Endothelial cell of umbilical vein (primary cell): ENCODE measurements at regions not wholly inside any gene's neighbourhood (a gene's known extent, or its start where the extent isn't known, plus 50 kb on each side); places are given as distances from the start of the nearest gene placed in this dataset.

Experiments used
- BruUV-seq: library from RNA; stranded (reverse); fragments of 400-500 nt; replicated peaks from 2 replicates; lab custom pipeline; 2021; lab: Mats Ljungman, UMichigan
- CTCF ChIA-PET: fragments of 300-600, 350-600 bp; sonication (Branson Sonifier 250); formaldehyde crosslinking; loops from one replicate; lab custom pipeline; 2021; ENCODE audit warnings: antibody characterized with exemption, inconsistent platforms; lab: Charles Lee
- POLR2A ChIA-PET: fragments of 300-600, 350-600 bp; sonication (Branson Sonifier 250); formaldehyde crosslinking; loops from one replicate; lab custom pipeline; 2021; ENCODE audit warnings: antibody characterized with exemption, inconsistent platforms; lab: Charles Lee
- DNase-seq: peaks from one replicate; pipeline ENCODE4 v3.0.0-alpha.2; 2011; ENCODE audit warnings: low read depth, low spot score
- FAIRE-seq: peaks from 2 replicates; lab custom pipeline; 2011; peaks lifted over from hg19 to GRCh38; lab: Jason Lieb, UNC
- H2AFZ ChIP-seq: 2 replicates; pipeline ENCODE4 v1.6.0; 2012; ENCODE audit warnings: low read depth, low read length, control low read depth, inconsistent platforms
- H3K27ac ChIP-seq: 2 replicates; pipeline ENCODE4 v1.5.1; 2011; ENCODE audit warnings: low read depth, mild to moderate bottlenecking, control low read depth, low read length, moderate library complexity; ENCODE audit not compliant: insufficient read depth
- H3K27me3 ChIP-seq, 2 experiments: 2 replicates each; pipeline versions ENCODE4 v1.6.0 to v1.6.1; 2011; ENCODE audit warnings: low read length in 2 of 2, mixed read lengths in 1 of 2; ENCODE audit not compliant: control insufficient read depth in 2 of 2, insufficient read depth in 2 of 2
- H3K36me3 ChIP-seq, 2 experiments: 2 replicates in 1 of 2; 3 replicates in 1 of 2; pipeline ENCODE4 v1.5.1; 2011; ENCODE audit warnings: low read length in 2 of 2, mild to moderate bottlenecking in 1 of 2, moderate library complexity in 1 of 2; ENCODE audit not compliant: control insufficient read depth in 2 of 2, insufficient read depth in 2 of 2; ENCODE audit errors: extremely low read depth in 1 of 2
- H3K4me1 ChIP-seq: 3 replicates; pipeline ENCODE4 v1.5.1; 2011; ENCODE audit warnings: mild to moderate bottlenecking, low read length; ENCODE audit not compliant: control insufficient read depth, insufficient read depth; ENCODE audit errors: extremely low read depth
- H3K4me2 ChIP-seq: 2 replicates; pipeline ENCODE4 v1.6.1; 2011; ENCODE audit warnings: low read length, control low read depth, mixed read lengths; ENCODE audit not compliant: insufficient read depth
- H3K4me3 ChIP-seq, 3 experiments: fragments of 200-600 bp in 1 of 3; sonication (generic), shearing (Covaris generic) in 1 of 3; replicated peaks in 1 of 3; 2 replicates each; pipeline ENCODE4 v1.5.1; 2011 to 2016; ENCODE audit warnings: control low read depth in 3 of 3, low read length in 3 of 3, mild to moderate bottlenecking in 2 of 3, inconsistent platforms in 1 of 3, low read depth in 1 of 3, moderate library complexity in 1 of 3; ENCODE audit not compliant: insufficient read depth in 1 of 3
- H3K79me2 ChIP-seq: 2 replicates; pipeline ENCODE4 v1.6.0; 2012; ENCODE audit warnings: low read length, inconsistent platforms; ENCODE audit not compliant: control insufficient read depth, insufficient read depth
- H3K9ac ChIP-seq: replicated peaks from 2 replicates; pipeline ENCODE3; 2011; ENCODE audit warnings: low read length, control low read depth; ENCODE audit not compliant: insufficient read depth; ENCODE audit errors: extremely low read depth
- H3K9me1 ChIP-seq: replicated peaks from 3 replicates; pipeline ENCODE4 v1.6.0; 2011; ENCODE audit warnings: mild to moderate bottlenecking, low read length; ENCODE audit not compliant: control insufficient read depth, insufficient read depth; ENCODE audit errors: extremely low read depth
- H3K9me3 ChIP-seq: replicated peaks from 2 replicates; pipeline ENCODE4 v1.5.1; 2012; ENCODE audit warnings: low read length, inconsistent platforms; ENCODE audit not compliant: control insufficient read depth, insufficient read depth
- H4K20me1 ChIP-seq: replicated peaks from 2 replicates; pipeline ENCODE3; 2011; ENCODE audit warnings: mild to moderate bottlenecking, low read length; ENCODE audit not compliant: control insufficient read depth, insufficient read depth; ENCODE audit errors: extremely low read depth
- EZH2 ChIP-seq: IDR thresholded peaks from 2 replicates; pipeline ENCODE4 v1.6.1; 2012; ENCODE audit warnings: borderline replicate concordance, low read depth, mild to moderate bottlenecking, moderate library complexity, low read length, inconsistent platforms; ENCODE audit not compliant: severe bottlenecking
- FOS ChIP-seq: IDR thresholded peaks from 2 replicates; pipeline ENCODE4 v1.6.1; 2011; ENCODE audit warnings: mild to moderate bottlenecking, low read length, moderate library complexity, borderline replicate concordance; ENCODE audit not compliant: insufficient read depth
- GATA2 ChIP-seq: IDR thresholded peaks from 2 replicates; pipeline ENCODE4 v1.7.0; 2011; ENCODE audit warnings: low read depth, mild to moderate bottlenecking, moderate library complexity, mixed read lengths, low read length; ENCODE audit not compliant: insufficient read length, insufficient read depth
- JUN ChIP-seq: IDR thresholded peaks from 2 replicates; pipeline ENCODE4 v1.6.1; 2011; ENCODE audit warnings: borderline replicate concordance, low read depth; ENCODE audit not compliant: insufficient read length, insufficient read depth
- MAX ChIP-seq: IDR thresholded peaks from 2 replicates; pipeline ENCODE4 v1.6.1; 2011; ENCODE audit not compliant: insufficient read depth, insufficient read length
- MYC ChIP-seq: IDR thresholded peaks from one replicate; pipeline ENCODE4 v1.6.1; 2011; ENCODE audit warnings: mild to moderate bottlenecking, low read depth, low read length
- POLR2A ChIP-seq: IDR thresholded peaks from 2 replicates; pipeline ENCODE4 v1.6.1; 2012; ENCODE audit warnings: low read depth, mild to moderate bottlenecking, control low read depth, low read length
- POLR2AphosphoS5 ChIP-seq: IDR thresholded peaks from 2 replicates; pipeline ENCODE4 v1.6.1; 2012; ENCODE audit warnings: low read depth, mild to moderate bottlenecking, control low read depth, low read length, moderate library complexity; ENCODE audit not compliant: insufficient read depth
- dilution Hi-C: fragments of 300-500 bp; cut with MboI; formaldehyde crosslinking; loops from one replicate; pipeline ENCODE4 v1.15.0; 2019; ENCODE audit warnings: low sequenced_read_pairs; ENCODE audit not compliant: extremely low pct_ligation_motif_present
- intact Hi-C: fragments of 100-400 bp; cut with micrococcal nuclease; formaldehyde crosslinking; loops from one replicate; pipeline ENCODE4 v1.10.0; 2022
- TF ChIP-seq, protein P1 (sequence below), 2 donors: IDR thresholded peaks; 1 replicate in 1 of 2; 2 replicates in 1 of 2; pipeline ENCODE4 v1.5.1; 2011; ENCODE audit warnings: low read length in 2 of 2, mild to moderate bottlenecking in 2 of 2, moderate library complexity in 2 of 2, control low read depth in 1 of 2, inconsistent platforms in 1 of 2, low read depth in 1 of 2; ENCODE audit not compliant: insufficient read depth in 1 of 2; ENCODE audit errors: extremely low read depth in 1 of 2

DNA sequence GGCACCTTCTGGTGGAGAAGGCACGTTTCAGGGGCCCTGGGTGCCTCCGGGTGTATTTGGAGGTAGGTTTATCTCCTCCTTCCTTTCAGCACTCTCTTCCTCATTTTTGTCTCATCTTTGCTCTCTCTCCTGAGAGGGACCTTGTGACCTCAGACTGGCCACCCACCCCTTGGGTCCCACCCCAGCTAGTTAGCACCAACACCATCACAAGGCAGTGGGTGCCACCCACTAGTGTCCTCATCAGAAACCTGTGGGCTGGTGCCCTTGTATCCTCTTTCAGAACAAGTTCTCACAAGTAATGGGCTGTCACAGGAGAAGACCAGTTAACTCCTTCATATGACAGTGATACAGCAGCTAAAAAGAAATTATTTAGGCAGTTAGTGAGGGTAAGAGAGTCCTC is 196.4 kb downstream of the UXS1 start:
- TF ChIP-seq POLR2AphosphoS5 (no peak), GATA2 (no peak), JUN (no peak), EZH2 (no peak), MAX (no peak), MYC (no peak), POLR2A (no peak), FOS (no peak)
- TF ChIP-seq, protein P1, sequence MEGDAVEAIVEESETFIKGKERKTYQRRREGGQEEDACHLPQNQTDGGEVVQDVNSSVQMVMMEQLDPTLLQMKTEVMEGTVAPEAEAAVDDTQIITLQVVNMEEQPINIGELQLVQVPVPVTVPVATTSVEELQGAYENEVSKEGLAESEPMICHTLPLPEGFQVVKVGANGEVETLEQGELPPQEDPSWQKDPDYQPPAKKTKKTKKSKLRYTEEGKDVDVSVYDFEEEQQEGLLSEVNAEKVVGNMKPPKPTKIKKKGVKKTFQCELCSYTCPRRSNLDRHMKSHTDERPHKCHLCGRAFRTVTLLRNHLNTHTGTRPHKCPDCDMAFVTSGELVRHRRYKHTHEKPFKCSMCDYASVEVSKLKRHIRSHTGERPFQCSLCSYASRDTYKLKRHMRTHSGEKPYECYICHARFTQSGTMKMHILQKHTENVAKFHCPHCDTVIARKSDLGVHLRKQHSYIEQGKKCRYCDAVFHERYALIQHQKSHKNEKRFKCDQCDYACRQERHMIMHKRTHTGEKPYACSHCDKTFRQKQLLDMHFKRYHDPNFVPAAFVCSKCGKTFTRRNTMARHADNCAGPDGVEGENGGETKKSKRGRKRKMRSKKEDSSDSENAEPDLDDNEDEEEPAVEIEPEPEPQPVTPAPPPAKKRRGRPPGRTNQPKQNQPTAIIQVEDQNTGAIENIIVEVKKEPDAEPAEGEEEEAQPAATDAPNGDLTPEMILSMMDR (IDR thresholded peaks at IDR 0.05; ENCODE audit: extremely low read depth in 1 of 2, insufficient read depth in 1 of 2, low read depth in 1 of 2, low read length in 2 of 2), result no peak
- no peaks in the 10 kb centered on the region for H3K27me3 ChIP-seq
- H3K9ac ChIP-seq, result no peak overlapping the region
- FAIRE-seq, result no peak
- H3K27ac ChIP-seq, result no peak overlapping the region
- H3K4me3 ChIP-seq, result no peak overlapping the region
- H3K79me2 ChIP-seq, result no peaks in the 10 kb centered on the region
- no peak overlapping the region for H3K4me2 ChIP-seq
- intact Hi-C loops, result no loop called here
- CTCF ChIA-PET, result no interaction called here
- no peaks in the 10 kb centered on the region for H3K36me3 ChIP-seq
- no peak for DNase-seq
- H3K4me1 ChIP-seq, result no peaks in the 10 kb centered on the region
- H3K9me1 ChIP-seq, result no peaks in the 10 kb centered on the region
- no peaks in the 10 kb centered on the region for H4K20me1 ChIP-seq
- POLR2A ChIA-PET, result no interaction called here
- H3K9me3 ChIP-seq, result no peaks in the 10 kb centered on the region
- dilution Hi-C loops, result no loop called here
- no TSS peak for BruUV-seq
- no peak overlapping the region for H2AFZ ChIP-seq
